IMR-90 (cell line): ENCODE measurements at regions not wholly inside any gene's neighbourhood (a gene's known extent, or its start where the extent isn't known, plus 50 kb on each side); places are given as distances from the start of the nearest gene placed in this dataset.

Experiments
- ATAC-seq: fragments of 200-7000 bp; cut with Tn5 transposase; 2 replicates; pipeline ENCODE4 v1.9.1; 2020; ENCODE audit warnings: low read depth, mild to moderate bottlenecking, moderate library complexity
- BruUV-seq: library from RNA; stranded (reverse); fragments of 400-500 nt; replicated peaks from 2 replicates; lab custom pipeline; 2021; lab: Mats Ljungman, UMichigan
- CTCF ChIA-PET: fragments of 300-600 bp; formaldehyde crosslinking; extraction: SDS; loops from one replicate; lab custom pipeline; 2021; ENCODE audit warnings: antibody characterized with exemption; lab: Yijun Ruan, JAX
- POLR2A ChIA-PET: fragments of 300-600 bp; sonication (Branson Sonifier 250); formaldehyde crosslinking; loops from one replicate; lab custom pipeline; 2022; ENCODE audit warnings: antibody characterized with exemption; ENCODE audit not compliant: unreplicated experiment; lab: Charles Lee
- DNase-seq: peaks from one replicate; pipeline ENCODE4 v3.0.0; 2013
- H2AFZ ChIP-seq: replicated peaks from 2 replicates; pipeline ENCODE3; 2013; ENCODE audit warnings: low read length, mild to moderate bottlenecking; ENCODE audit not compliant: poor library complexity
- H2AK5ac ChIP-seq: 2 replicates; pipeline ENCODE4 v1.6.1; 2013; ENCODE audit warnings: low read depth, low read length, inconsistent platforms
- H2AK9ac ChIP-seq: replicated peaks from 2 replicates; pipeline ENCODE3; 2013; ENCODE audit warnings: mild to moderate bottlenecking, low read depth, low read length, moderate library complexity; ENCODE audit not compliant: poor library complexity
- H2BK120ac ChIP-seq: 2 replicates; pipeline ENCODE4 v1.6.1; 2013; ENCODE audit warnings: low read depth, low read length, inconsistent platforms
- H2BK15ac ChIP-seq: 3 replicates; pipeline ENCODE4 v1.6.1; 2013; ENCODE audit warnings: low read depth, low read length, inconsistent platforms
- H2BK20ac ChIP-seq: 2 replicates; pipeline ENCODE4 v1.6.1; 2013; ENCODE audit warnings: low read depth, mild to moderate bottlenecking, inconsistent platforms, low read length, moderate library complexity
- H2BK5ac ChIP-seq: 2 replicates; pipeline ENCODE4 v1.6.1; 2013; ENCODE audit warnings: mild to moderate bottlenecking, low read depth, low read length, inconsistent platforms; ENCODE audit not compliant: poor library complexity, severe bottlenecking
- H3K14ac ChIP-seq: replicated peaks from 2 replicates; pipeline ENCODE4 v1.6.1; 2013; ENCODE audit warnings: low read depth, low read length, inconsistent platforms
- H3K18ac ChIP-seq: 2 replicates; pipeline ENCODE4 v1.6.1; 2013; ENCODE audit warnings: low read depth, low read length, control low read depth
- H3K23ac ChIP-seq: 2 replicates; pipeline ENCODE4 v1.6.1; 2013; ENCODE audit warnings: low read depth, low read length, inconsistent platforms
- H3K27ac ChIP-seq: 2 replicates; pipeline ENCODE4 v1.5.1; 2013; ENCODE audit warnings: mild to moderate bottlenecking, control low read depth, low read length; ENCODE audit not compliant: insufficient read depth
- H3K27me3 ChIP-seq: 2 replicates; pipeline ENCODE4 v1.6.1; 2013; ENCODE audit warnings: low read length; ENCODE audit not compliant: control insufficient read depth, insufficient read depth
- H3K36me3 ChIP-seq: 2 replicates; pipeline ENCODE4 v1.6.1; 2013; ENCODE audit warnings: low read length, mixed read lengths; ENCODE audit not compliant: control insufficient read depth, insufficient read depth
- H3K4ac ChIP-seq: 2 replicates; pipeline ENCODE4 v1.6.1; 2013; ENCODE audit warnings: low read depth, low read length, inconsistent platforms
- H3K4me1 ChIP-seq: 2 replicates; pipeline ENCODE4 v1.6.1; 2013; ENCODE audit warnings: low read length, mixed read lengths; ENCODE audit not compliant: control insufficient read depth, insufficient read depth
- H3K4me2 ChIP-seq: 2 replicates; pipeline ENCODE4 v1.6.1; 2013; ENCODE audit warnings: low read depth, mild to moderate bottlenecking, control low read depth, low read length, moderate library complexity
- H3K4me3 ChIP-seq: 2 replicates; pipeline ENCODE4 v1.5.1; 2013; ENCODE audit warnings: low read depth, mild to moderate bottlenecking, control low read depth, low read length, moderate library complexity; ENCODE audit not compliant: insufficient read depth
- H3K56ac ChIP-seq: 2 replicates; pipeline ENCODE4 v1.6.1; 2013; ENCODE audit warnings: low read length, inconsistent platforms; ENCODE audit not compliant: insufficient read depth; ENCODE audit errors: extremely low read depth
- H3K79me1 ChIP-seq, 2 experiments: 2 replicates each; pipeline ENCODE4 v1.6.1; 2013; ENCODE audit warnings: low read length in 2 of 2, inconsistent platforms in 1 of 2, low read depth in 1 of 2
- H3K9ac ChIP-seq: 2 replicates; pipeline ENCODE4 v1.6.1; 2013; ENCODE audit warnings: low read depth, low read length, control low read depth
- H3K9me1 ChIP-seq: 2 replicates; pipeline ENCODE4 v1.6.1; 2013; ENCODE audit warnings: low read length, inconsistent platforms; ENCODE audit not compliant: insufficient read depth
- H3K9me3 ChIP-seq: 2 replicates; pipeline ENCODE4 v1.6.1; 2013; ENCODE audit warnings: low read length; ENCODE audit not compliant: control insufficient read depth, insufficient read depth
- H4K20me1 ChIP-seq: 2 replicates; pipeline ENCODE4 v1.6.1; 2013; ENCODE audit warnings: low read length, inconsistent platforms; ENCODE audit not compliant: insufficient read depth
- H4K5ac ChIP-seq: 2 replicates; pipeline ENCODE4 v1.6.1; 2013; ENCODE audit warnings: mild to moderate bottlenecking, low read depth, low read length, control low read depth
- H4K8ac ChIP-seq, 2 experiments: 2 replicates each; pipeline ENCODE4 v1.6.1; 2013; ENCODE audit warnings: low read depth in 2 of 2, low read length in 2 of 2, control low read depth in 1 of 2, inconsistent platforms in 1 of 2
- H4K91ac ChIP-seq: 2 replicates; pipeline ENCODE4 v1.6.1; 2013; ENCODE audit warnings: low read depth, low read length, inconsistent platforms; ENCODE audit not compliant: insufficient read depth
- BHLHE40 ChIP-seq: fragments of 150-350 bp; IDR thresholded peaks from 2 replicates; pipeline ENCODE4 v1.6.1; 2016; ENCODE audit warnings: mild to moderate bottlenecking, low read depth, low read length
- CEBPB ChIP-seq: IDR thresholded peaks from 2 replicates; pipeline ENCODE4 v1.6.1; 2012; ENCODE audit warnings: low read depth, low read length, improper control_type of control experiment
- CHD1 ChIP-seq: IDR thresholded peaks from 2 replicates; pipeline ENCODE4 v1.6.1; 2012; ENCODE audit warnings: low read depth, low read length, improper control_type of control experiment
- FOS ChIP-seq: fragments of 150-350 bp; IDR thresholded peaks from 2 replicates; pipeline ENCODE4 v1.6.1; 2016; ENCODE audit warnings: low read depth, low read length
- MAFK ChIP-seq: IDR thresholded peaks from 2 replicates; pipeline ENCODE4 v1.6.1; 2012; ENCODE audit warnings: low read depth, low read length, improper control_type of control experiment
- MAZ ChIP-seq: IDR thresholded peaks from 2 replicates; pipeline ENCODE4 v1.6.1; 2012; ENCODE audit warnings: low read depth, mild to moderate bottlenecking, low read length, improper control_type of control experiment, moderate library complexity, borderline replicate concordance
- MXI1 ChIP-seq: IDR thresholded peaks from 2 replicates; pipeline ENCODE4 v1.6.1; 2012; ENCODE audit warnings: low read depth, mild to moderate bottlenecking, low read length, moderate library complexity, borderline replicate concordance
- NFE2L2 ChIP-seq: fragments of 150-350 bp; IDR thresholded peaks from 2 replicates; pipeline ENCODE4 v1.6.1; 2016; ENCODE audit warnings: low read depth, mild to moderate bottlenecking, low read length
- POLR2A ChIP-seq: IDR thresholded peaks from 2 replicates; pipeline ENCODE4 v1.6.1; 2012; ENCODE audit warnings: mild to moderate bottlenecking, low read depth, low read length
- RAD21 ChIP-seq: IDR thresholded peaks from 2 replicates; pipeline ENCODE4 v1.6.1; 2012; ENCODE audit warnings: low read length, improper control_type of control experiment
- RCOR1 ChIP-seq: IDR thresholded peaks from 2 replicates; pipeline ENCODE4 v1.6.1; 2012; ENCODE audit warnings: mild to moderate bottlenecking, low read length, improper control_type of control experiment; ENCODE audit not compliant: insufficient replicate concordance
- RFX5 ChIP-seq: IDR thresholded peaks from 2 replicates; pipeline ENCODE4 v1.8.0; 2012; ENCODE audit warnings: low read depth, mild to moderate bottlenecking, low read length, moderate library complexity
- SMC3 ChIP-seq: fragments of 150-350 bp; IDR thresholded peaks from 2 replicates; pipeline ENCODE4 v1.6.1; 2016; ENCODE audit warnings: low read depth, mild to moderate bottlenecking, antibody characterized with exemption, low read length, moderate library complexity
- WGBS, 2 experiments: methylation state at CpG; one replicate each; pipeline versions ENCODE4 v1.1.5 to v1.1.7; 2013; ENCODE audit warnings: missing lambda C conversion rate in 2 of 2; ENCODE audit not compliant: insufficient read length in 1 of 2; ENCODE audit errors: extremely low coverage in 2 of 2; 5-methylcytosine and 5-hydroxymethylcytosine counted together
- dilution Hi-C: fragments of 300-500 bp; cut with HindIII; formaldehyde crosslinking; loops from one replicate; pipeline ENCODE4 v1.14.3; 2018; ENCODE audit warnings: low sequenced_read_pairs; ENCODE audit not compliant: unreplicated experiment
- in situ Hi-C: fragments of 300-500 bp; cut with MboI; formaldehyde crosslinking; loops from 3 replicates; pipeline ENCODE4 v1.14.3; 2019; ENCODE audit warnings: low sequenced_read_pairs, inconsistent platforms, mixed read lengths
- intact Hi-C: fragments of 100-400 bp; cut with micrococcal nuclease; formaldehyde crosslinking; loops from 2 replicates; pipeline ENCODE4 v1.10.0; 2022
- TF ChIP-seq, protein P1 (sequence below): fragments of 150-350 bp; IDR thresholded peaks from 2 replicates; pipeline ENCODE4 v1.6.1; 2017; ENCODE audit warnings: mild to moderate bottlenecking, antibody characterized with exemption, low read length, low read depth
- TF ChIP-seq, protein P2 (sequence below): fragments of 150-350 bp; IDR thresholded peaks from 2 replicates; pipeline ENCODE4 v1.6.1; 2016; ENCODE audit warnings: low read depth, mild to moderate bottlenecking, low read length, moderate library complexity, borderline replicate concordance
- TF ChIP-seq, protein P3 (sequence below): conservative IDR thresholded peaks from 2 replicates; pipeline ENCODE4 v1.5.1; 2012; ENCODE audit warnings: mild to moderate bottlenecking, low read depth, low read length, improper control_type of control experiment

DNA sequence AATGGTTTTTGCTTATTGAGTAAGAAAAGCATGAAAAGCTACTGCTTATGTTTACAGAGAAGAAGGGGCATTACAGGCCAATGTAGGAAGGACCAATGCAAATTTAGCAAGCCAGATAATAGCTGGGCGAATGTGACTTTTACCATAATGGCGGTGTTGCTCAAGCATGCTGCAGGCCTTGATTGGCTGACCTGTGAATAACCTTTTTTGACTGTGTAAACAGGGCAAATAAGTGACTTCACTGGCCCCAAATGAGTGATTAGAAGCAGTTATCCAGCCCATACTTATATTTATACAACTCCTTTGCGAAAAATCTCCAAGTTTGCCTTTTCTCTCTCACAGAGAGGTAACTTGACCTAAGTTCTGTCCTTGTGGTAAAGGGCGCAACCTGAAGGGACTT lies 146.9 kb downstream of the SP3 start:
- Histone ChIP-seq H4K8ac (no peak overlapping the region), H3K4me1 (no peaks in the 10 kb centered on the region), H3K9ac (no peak overlapping the region), H3K14ac (no peak overlapping the region), H2BK15ac (no peak overlapping the region), H3K27ac (no peak overlapping the region), H3K36me3 (no peaks in the 10 kb centered on the region), H2BK120ac (no peak overlapping the region), H3K18ac (no peak overlapping the region), H3K9me1 (no peaks in the 10 kb centered on the region), H3K23ac (no peak overlapping the region), H4K5ac (no peak overlapping the region), H4K91ac (no peak overlapping the region), H3K79me1 (no peaks in the 10 kb centered on the region), H4K20me1 (no peaks in the 10 kb centered on the region), H3K4me3 (no peak overlapping the region), H3K9me3 (no peaks in the 10 kb centered on the region), H2BK20ac (no peak overlapping the region), H3K56ac (no peak overlapping the region), H3K4ac (no peak overlapping the region), H2AK5ac (no peak overlapping the region), H2BK5ac (no peak overlapping the region), H2AK9ac (no peak overlapping the region), H3K27me3 (peaks cover 52% of the 10 kb centered on the region), H3K4me2 (no peak overlapping the region), H2AFZ (no peak overlapping the region)
- ChIA-PET CTCF (interaction anchor here (0.6 kb wide), 1 partner anchor 213 kb away, joined by 3 read pairs; no protein-coding TSS in a partner anchor), POLR2A (no interaction called here)
- ATAC-seq = no peak
- TF ChIP-seq, protein P1, sequence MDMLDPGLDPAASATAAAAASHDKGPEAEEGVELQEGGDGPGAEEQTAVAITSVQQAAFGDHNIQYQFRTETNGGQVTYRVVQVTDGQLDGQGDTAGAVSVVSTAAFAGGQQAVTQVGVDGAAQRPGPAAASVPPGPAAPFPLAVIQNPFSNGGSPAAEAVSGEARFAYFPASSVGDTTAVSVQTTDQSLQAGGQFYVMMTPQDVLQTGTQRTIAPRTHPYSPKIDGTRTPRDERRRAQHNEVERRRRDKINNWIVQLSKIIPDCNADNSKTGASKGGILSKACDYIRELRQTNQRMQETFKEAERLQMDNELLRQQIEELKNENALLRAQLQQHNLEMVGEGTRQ = no peak
- TF ChIP-seq SMC3 (no peak), RCOR1 (no peak), POLR2A (no peak), MAFK (no peak), BHLHE40 (no peak), MAZ (no peak), NFE2L2 (no peak), RFX5 (no peak), RAD21 (no peak), CHD1 (no peak), FOS (no peak), CEBPB (no peak), MXI1 (no peak)
- TF ChIP-seq, protein P2, sequence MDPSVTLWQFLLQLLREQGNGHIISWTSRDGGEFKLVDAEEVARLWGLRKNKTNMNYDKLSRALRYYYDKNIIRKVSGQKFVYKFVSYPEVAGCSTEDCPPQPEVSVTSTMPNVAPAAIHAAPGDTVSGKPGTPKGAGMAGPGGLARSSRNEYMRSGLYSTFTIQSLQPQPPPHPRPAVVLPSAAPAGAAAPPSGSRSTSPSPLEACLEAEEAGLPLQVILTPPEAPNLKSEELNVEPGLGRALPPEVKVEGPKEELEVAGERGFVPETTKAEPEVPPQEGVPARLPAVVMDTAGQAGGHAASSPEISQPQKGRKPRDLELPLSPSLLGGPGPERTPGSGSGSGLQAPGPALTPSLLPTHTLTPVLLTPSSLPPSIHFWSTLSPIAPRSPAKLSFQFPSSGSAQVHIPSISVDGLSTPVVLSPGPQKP = no peak
- TF ChIP-seq, protein P3, sequence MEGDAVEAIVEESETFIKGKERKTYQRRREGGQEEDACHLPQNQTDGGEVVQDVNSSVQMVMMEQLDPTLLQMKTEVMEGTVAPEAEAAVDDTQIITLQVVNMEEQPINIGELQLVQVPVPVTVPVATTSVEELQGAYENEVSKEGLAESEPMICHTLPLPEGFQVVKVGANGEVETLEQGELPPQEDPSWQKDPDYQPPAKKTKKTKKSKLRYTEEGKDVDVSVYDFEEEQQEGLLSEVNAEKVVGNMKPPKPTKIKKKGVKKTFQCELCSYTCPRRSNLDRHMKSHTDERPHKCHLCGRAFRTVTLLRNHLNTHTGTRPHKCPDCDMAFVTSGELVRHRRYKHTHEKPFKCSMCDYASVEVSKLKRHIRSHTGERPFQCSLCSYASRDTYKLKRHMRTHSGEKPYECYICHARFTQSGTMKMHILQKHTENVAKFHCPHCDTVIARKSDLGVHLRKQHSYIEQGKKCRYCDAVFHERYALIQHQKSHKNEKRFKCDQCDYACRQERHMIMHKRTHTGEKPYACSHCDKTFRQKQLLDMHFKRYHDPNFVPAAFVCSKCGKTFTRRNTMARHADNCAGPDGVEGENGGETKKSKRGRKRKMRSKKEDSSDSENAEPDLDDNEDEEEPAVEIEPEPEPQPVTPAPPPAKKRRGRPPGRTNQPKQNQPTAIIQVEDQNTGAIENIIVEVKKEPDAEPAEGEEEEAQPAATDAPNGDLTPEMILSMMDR = no peak
- no TSS peak for BruUV-seq
- dilution Hi-C loops = no loop called here
- intact Hi-C loops = no loop called here
- WGBS, 2 experiments = 66% methylated on average over 3 of the region's 4 CpGs; no CpG with 5 or more reads in 1 of the 2 experiments
- in situ Hi-C loops = no loop called here
- DNase-seq = no peak
